C4-2B (cell line): ENCODE measurements at regions not wholly inside any gene's neighbourhood (a gene's known extent, or its start where the extent isn't known, plus 50 kb on each side); places are given as distances from the start of the nearest gene placed in this dataset.

Experiments
- ZFX ChIP-seq: fragments of 450-650 bp; IDR thresholded peaks from 2 replicates; pipeline ENCODE4 v1.6.1; 2017
- TF ChIP-seq, protein P1 (sequence below): fragments of 450-650 bp; conservative IDR thresholded peaks from 2 replicates; pipeline ENCODE4 v1.5.1; 2017; ENCODE audit warnings: mild to moderate bottlenecking

DNA sequence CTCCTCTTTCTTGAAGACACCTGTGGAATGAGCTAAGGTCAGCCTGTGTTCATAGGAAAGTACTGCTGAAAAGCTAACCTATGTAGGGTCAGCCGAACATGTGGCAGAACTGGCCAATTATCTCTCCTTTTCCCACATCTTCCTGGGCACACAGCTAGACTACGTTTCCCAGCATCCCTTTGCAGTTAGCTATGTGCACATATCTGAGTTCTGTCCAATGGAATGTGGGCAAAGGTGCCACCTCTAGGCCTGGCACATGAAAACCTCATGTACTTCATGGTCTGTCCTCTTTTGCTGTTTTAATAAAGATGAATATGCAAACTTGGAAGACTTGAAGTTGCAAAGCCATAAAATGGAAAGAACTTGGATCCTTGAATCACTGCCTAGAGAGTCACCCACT is 352.6 kb downstream of the TNS1 start:
- TF ChIP-seq, protein P1, sequence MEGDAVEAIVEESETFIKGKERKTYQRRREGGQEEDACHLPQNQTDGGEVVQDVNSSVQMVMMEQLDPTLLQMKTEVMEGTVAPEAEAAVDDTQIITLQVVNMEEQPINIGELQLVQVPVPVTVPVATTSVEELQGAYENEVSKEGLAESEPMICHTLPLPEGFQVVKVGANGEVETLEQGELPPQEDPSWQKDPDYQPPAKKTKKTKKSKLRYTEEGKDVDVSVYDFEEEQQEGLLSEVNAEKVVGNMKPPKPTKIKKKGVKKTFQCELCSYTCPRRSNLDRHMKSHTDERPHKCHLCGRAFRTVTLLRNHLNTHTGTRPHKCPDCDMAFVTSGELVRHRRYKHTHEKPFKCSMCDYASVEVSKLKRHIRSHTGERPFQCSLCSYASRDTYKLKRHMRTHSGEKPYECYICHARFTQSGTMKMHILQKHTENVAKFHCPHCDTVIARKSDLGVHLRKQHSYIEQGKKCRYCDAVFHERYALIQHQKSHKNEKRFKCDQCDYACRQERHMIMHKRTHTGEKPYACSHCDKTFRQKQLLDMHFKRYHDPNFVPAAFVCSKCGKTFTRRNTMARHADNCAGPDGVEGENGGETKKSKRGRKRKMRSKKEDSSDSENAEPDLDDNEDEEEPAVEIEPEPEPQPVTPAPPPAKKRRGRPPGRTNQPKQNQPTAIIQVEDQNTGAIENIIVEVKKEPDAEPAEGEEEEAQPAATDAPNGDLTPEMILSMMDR = no peak
- TF ChIP-seq ZFX = no peak
